ENCODE measurements at regions not wholly inside any gene's neighbourhood (a gene's known extent, or its start where the extent isn't known, plus 50 kb on each side); places are given as distances from the start of the nearest gene placed in this dataset.

DNA sequence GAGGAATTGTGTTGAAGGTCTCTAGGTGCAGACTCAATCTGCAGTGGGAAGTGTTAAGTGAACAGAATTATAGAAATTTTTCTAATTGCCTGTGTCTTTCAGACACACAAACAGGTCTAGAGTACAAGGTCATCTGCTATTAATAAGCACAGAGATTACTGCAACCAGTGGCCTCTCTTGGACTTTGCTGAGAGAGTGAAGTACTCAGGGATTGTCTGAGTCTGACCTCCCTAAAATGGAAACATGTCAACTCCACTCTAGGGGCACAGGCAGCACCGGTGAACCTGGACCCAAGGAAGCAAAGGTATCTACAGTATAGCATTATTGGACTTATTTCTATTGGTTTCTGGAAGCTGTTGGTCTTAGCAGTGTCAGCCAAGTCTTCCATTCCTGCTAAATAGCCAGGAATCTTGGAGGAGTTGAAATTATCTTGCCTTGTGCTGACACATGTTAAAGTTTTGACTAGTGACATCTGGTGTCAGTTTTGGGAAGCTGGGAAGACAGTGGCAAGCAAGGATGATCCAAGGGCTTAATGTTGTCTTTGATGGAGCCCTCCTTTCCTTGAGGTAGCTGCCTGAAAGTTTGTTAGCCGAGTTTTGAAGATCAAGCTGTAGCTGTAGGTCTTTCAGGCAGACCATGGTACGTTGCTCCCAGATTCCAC, 61.1 kb upstream of the NMUR2 start:
- no peak for TF ChIP-seq EZH2 (IDR thresholded peaks at IDR 0.05)
- TF ChIP-seq POLR2AphosphoS5 (IDR thresholded peaks at IDR 0.05; ENCODE audit: borderline replicate concordance, low read depth, low read length): no peak

All from SK-N-MC (cell line).